Central memory CD8-positive, alpha-beta T cell (primary cell): ENCODE measurements at regions not wholly inside any gene's neighbourhood (a gene's known extent, or its start where the extent isn't known, plus 50 kb on each side); places are given as distances from the start of the nearest gene placed in this dataset.

Source experiments
- ATAC-seq: fragments of 150-1000 bp; cut with Tn5 transposase; replicated peaks from 2 replicates; pipeline ENCODE4 v1.10.0; 2022; ENCODE audit warnings: mild to moderate bottlenecking, moderate FRiP score, moderate number of reproducible peaks; ENCODE audit not compliant: poor library complexity, severe bottlenecking; ENCODE audit errors: extremely low read depth
- DNase-seq, 2 donors: peaks; one replicate each; pipeline ENCODE4 v3.0.0; 2021; ENCODE audit warnings: low spot score in 2 of 2
- H3K27ac Mint-ChIP-seq: one replicate; pipeline ENCODE4 v1.8.0; 2022; ENCODE audit warnings: low read depth, mild to moderate bottlenecking, moderate library complexity, mixed read lengths
- H3K27me3 Mint-ChIP-seq: one replicate; pipeline ENCODE4 v1.8.0; 2022; ENCODE audit warnings: mixed read lengths
- H3K36me3 Mint-ChIP-seq: one replicate; pipeline ENCODE4 v1.8.0; 2022; ENCODE audit warnings: mild to moderate bottlenecking, moderate library complexity, mixed read lengths; ENCODE audit not compliant: insufficient read depth
- H3K4me1 Mint-ChIP-seq: one replicate; pipeline ENCODE4 v1.8.0; 2022; ENCODE audit warnings: mixed read lengths
- H3K4me3 Mint-ChIP-seq: one replicate; pipeline ENCODE4 v1.8.0; 2022; ENCODE audit warnings: mild to moderate bottlenecking, moderate library complexity, mixed read lengths
- H3K9me3 Mint-ChIP-seq: one replicate; pipeline ENCODE4 v1.8.0; 2022; ENCODE audit warnings: mixed read lengths

DNA sequence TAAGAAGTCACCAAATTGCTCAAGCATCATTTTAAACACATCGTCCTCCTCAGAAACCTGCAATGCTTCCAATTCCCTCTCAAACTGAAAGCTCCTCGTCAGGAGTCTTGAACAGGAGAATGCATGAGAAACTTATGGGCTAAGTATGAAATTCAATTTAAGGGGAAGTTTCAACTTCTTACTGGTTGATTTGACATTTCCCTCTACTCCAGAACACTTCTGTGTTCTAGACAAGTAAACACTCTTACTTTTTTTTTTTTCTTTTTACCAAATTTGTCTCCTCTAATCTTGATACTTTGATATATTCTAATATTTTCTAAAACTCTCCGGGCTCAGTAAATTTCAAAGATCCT is 181.7 kb downstream of the RSL24D1 start:
- Mint-ChIP-seq H3K4me3 (no peak overlapping the region), H3K36me3 (no peaks in the 10 kb centered on the region), H3K9me3 (no peaks in the 10 kb centered on the region), H3K27me3 (peaks cover 24% of the 10 kb centered on the region), H3K27ac (no peak overlapping the region), H3K4me1 (no peaks in the 10 kb centered on the region)
- ATAC-seq: no peak
- no peak for DNase-seq

DNA sequence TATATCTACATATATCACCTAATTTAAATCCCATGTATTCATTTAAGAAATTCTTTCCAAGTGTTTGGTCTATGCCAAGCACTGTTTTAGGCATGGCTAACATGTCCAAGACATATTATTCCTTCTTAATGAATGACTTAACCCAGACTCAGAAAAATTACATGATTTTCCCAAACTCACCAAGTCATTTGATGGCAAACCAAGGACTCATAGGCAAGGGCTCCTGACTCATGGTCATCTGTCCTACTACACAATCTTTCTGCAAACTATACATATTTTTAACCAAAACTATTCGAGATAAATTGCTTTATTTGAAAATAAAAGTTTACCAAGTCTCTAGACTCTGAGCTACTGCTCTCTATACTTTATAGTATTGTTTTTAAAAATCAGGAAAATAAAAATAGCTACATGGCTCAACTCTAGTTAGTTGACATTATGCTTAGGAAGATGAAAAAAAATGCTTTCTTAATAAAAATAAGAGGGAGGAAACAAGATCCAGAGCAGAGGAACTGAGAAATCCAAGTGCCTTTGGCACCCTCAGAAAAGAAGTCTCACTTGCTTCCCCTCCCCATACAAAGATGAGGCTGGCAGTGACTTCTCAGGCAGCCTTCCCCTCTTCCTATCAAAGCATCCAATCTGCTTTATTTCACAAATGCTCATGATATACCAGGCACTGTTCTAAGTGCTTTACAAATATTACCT is 182.2 kb downstream of the RSL24D1 start:
- no peaks in the 10 kb centered on the region for H3K9me3 Mint-ChIP-seq
- no peaks in the 10 kb centered on the region for H3K4me1 Mint-ChIP-seq

GRCh38 chr15:55008421-55008820 is 188.3 kb downstream of the RSL24D1 start:
- Mint-ChIP-seq H3K27ac (no peak overlapping the region), H3K27me3 (no peaks in the 10 kb centered on the region), H3K4me3 (no peak overlapping the region), H3K4me1 (no peaks in the 10 kb centered on the region), H3K36me3 (no peaks in the 10 kb centered on the region), H3K9me3 (no peaks in the 10 kb centered on the region)
- no peak for ATAC-seq
- DNase-seq: no peak

More for the DNA sequence above, 182.2 kb downstream of the RSL24D1 start:
- Mint-ChIP-seq H3K27me3 (peaks cover 19% of the 10 kb centered on the region), H3K27ac (no peak overlapping the region), H3K36me3 (no peaks in the 10 kb centered on the region), H3K4me3 (no peak overlapping the region)
- ATAC-seq: no peak
- DNase-seq: no peak

- H3K27me3 Mint-ChIP-seq: no peaks in the 10 kb centered on the region
- H3K9me3 Mint-ChIP-seq: no peaks in the 10 kb centered on the region
- DNase-seq (no peak), ATAC-seq (no peak)
- H3K36me3 Mint-ChIP-seq: no peaks in the 10 kb centered on the region
- no peak overlapping the region for H3K27ac Mint-ChIP-seq
- H3K4me3 Mint-ChIP-seq: no peak overlapping the region
- H3K4me1 Mint-ChIP-seq: no peaks in the 10 kb centered on the region
Measured at GRCh38 chr15:55007561-55007960, 189.2 kb downstream of the RSL24D1 start.

GRCh38 chr15:55005679-55006078 is 191.1 kb downstream of the RSL24D1 start:
- Mint-ChIP-seq H3K36me3 (no peaks in the 10 kb centered on the region), H3K4me1 (no peaks in the 10 kb centered on the region), H3K9me3 (no peaks in the 10 kb centered on the region), H3K4me3 (no peak overlapping the region), H3K27ac (no peak overlapping the region), H3K27me3 (peaks cover 9% of the 10 kb centered on the region)
- ATAC-seq: no peak
- no peak for DNase-seq

- H3K4me3 Mint-ChIP-seq: no peak overlapping the region
- ATAC-seq: no peak
- no peak overlapping the region for H3K27ac Mint-ChIP-seq
- no peaks in the 10 kb centered on the region for H3K36me3 Mint-ChIP-seq
- DNase-seq: no peak
- peaks cover 12% of the 10 kb centered on the region for H3K27me3 Mint-ChIP-seq
- no peaks in the 10 kb centered on the region for H3K4me1 Mint-ChIP-seq
- no peaks in the 10 kb centered on the region for H3K9me3 Mint-ChIP-seq
Measured at GRCh38 chr15:55003965-55004873, 192.5 kb downstream of the RSL24D1 start.

DNA sequence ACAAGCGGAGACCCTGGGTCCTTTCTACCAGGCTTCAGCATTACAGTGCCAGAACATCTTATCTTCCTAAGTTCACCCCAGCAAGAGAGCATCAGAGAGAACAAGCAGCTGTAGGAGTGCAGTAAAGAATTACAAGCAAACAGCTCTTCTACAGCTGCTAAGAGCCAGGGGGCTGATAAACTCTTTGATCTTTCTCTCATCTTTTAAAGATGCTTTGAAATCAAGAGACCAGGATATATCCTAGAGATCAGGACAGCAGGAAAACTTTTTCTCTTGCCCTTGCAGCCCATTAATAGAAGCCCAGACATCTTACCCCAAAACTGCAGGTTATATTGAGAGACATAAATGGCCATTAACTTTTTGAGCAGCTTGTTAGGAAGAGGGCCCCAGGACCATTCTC is 198.1 kb downstream of the RSL24D1 start:
- no peak for DNase-seq
- H3K27ac Mint-ChIP-seq: no peak overlapping the region
- H3K27me3 Mint-ChIP-seq: peaks cover 29% of the 10 kb centered on the region
- H3K36me3 Mint-ChIP-seq: no peaks in the 10 kb centered on the region
- no peaks in the 10 kb centered on the region for H3K9me3 Mint-ChIP-seq
- no peak overlapping the region for H3K4me3 Mint-ChIP-seq
- H3K4me1 Mint-ChIP-seq: no peaks in the 10 kb centered on the region
- ATAC-seq: no peak

- no peak overlapping the region for H3K4me3 Mint-ChIP-seq
- H3K9me3 Mint-ChIP-seq: no peaks in the 10 kb centered on the region
- H3K36me3 Mint-ChIP-seq: no peaks in the 10 kb centered on the region
- H3K27ac Mint-ChIP-seq: no peak overlapping the region
- peaks cover 45% of the 10 kb centered on the region for H3K27me3 Mint-ChIP-seq
- H3K4me1 Mint-ChIP-seq: no peaks in the 10 kb centered on the region
- DNase-seq (no peak), ATAC-seq (no peak)
Measured at GRCh38 chr15:54990793-54991192, 205.9 kb downstream of the RSL24D1 start.

DNA sequence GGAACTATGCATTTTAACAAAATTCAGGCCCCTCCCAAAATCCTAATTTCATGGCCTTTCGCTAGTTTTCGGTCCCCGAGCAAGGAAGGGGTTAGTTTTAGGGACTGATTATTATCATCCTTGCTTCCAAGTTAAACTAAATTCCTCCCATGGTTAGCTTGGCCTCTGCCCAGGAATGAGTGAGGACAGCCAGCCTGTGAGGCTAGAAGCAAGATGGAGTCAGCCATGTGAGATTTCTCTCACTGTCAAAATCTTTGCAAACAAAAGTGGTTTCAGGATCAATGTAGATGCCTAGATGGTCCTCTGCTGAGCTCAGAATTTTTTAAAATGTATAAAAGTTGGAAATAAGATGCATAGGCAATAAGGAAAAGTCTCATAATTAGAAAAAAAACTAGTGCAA is 208.9 kb downstream of the RSL24D1 start:
- Mint-ChIP-seq H3K9me3 (peaks cover 5% of the 10 kb centered on the region), H3K4me3 (no peak overlapping the region), H3K27ac (no peak overlapping the region), H3K4me1 (no peaks in the 10 kb centered on the region), H3K36me3 (no peaks in the 10 kb centered on the region), H3K27me3 (peaks cover 44% of the 10 kb centered on the region)
- DNase-seq (no peak), ATAC-seq (no peak)

GRCh38 chr15:54979964-54980363 is 216.8 kb downstream of the RSL24D1 start:
- Mint-ChIP-seq H3K9me3 (peaks cover 16% of the 10 kb centered on the region), H3K36me3 (no peaks in the 10 kb centered on the region), H3K27me3 (peaks cover 35% of the 10 kb centered on the region), H3K4me3 (no peak overlapping the region), H3K27ac (no peak overlapping the region), H3K4me1 (no peaks in the 10 kb centered on the region)
- DNase-seq: no peak
- no peak for ATAC-seq

GRCh38 chr15:54962637-54963036 is 234.1 kb downstream of the RSL24D1 start:
- no peak overlapping the region for H3K4me3 Mint-ChIP-seq

GRCh38 chr15:54960266-54960665 is 236.5 kb downstream of the RSL24D1 start:
- no peak overlapping the region for H3K27ac Mint-ChIP-seq
- no peaks in the 10 kb centered on the region for H3K9me3 Mint-ChIP-seq
- H3K4me3 Mint-ChIP-seq: no peak overlapping the region
- H3K27me3 Mint-ChIP-seq: peaks cover 36% of the 10 kb centered on the region
- no peaks in the 10 kb centered on the region for H3K4me1 Mint-ChIP-seq
- ATAC-seq: no peak
- no peaks in the 10 kb centered on the region for H3K36me3 Mint-ChIP-seq
- no peak for DNase-seq

More at GRCh38 chr15:54962637-54963036, 234.1 kb downstream of the RSL24D1 start:
- no peak for DNase-seq
- ATAC-seq: no peak
- H3K27me3 Mint-ChIP-seq: peaks cover 36% of the 10 kb centered on the region
- H3K9me3 Mint-ChIP-seq: peaks cover 13% of the 10 kb centered on the region
- H3K27ac Mint-ChIP-seq: no peak overlapping the region
- no peaks in the 10 kb centered on the region for H3K36me3 Mint-ChIP-seq
- no peaks in the 10 kb centered on the region for H3K4me1 Mint-ChIP-seq

DNA sequence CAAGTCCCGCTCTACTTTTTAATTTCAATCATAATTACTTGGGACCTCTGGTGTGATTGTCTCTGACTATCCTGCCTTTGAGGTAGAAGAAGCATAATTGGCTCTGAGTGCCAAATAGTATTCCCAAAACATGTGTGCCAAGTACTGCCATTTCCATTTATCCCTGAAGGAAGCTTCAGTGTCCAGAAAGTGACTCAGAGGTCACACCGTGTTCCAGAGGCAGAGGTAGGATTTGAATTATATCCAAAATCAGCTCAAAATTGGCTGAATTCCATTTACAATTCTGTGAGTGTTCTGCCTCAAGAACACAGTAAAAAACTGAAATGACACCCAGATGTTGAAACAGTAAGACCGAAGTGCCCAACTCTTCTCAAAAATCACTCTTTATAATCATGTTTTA is 255.3 kb downstream of the RSL24D1 start:
- no peak overlapping the region for H3K4me3 Mint-ChIP-seq

More for the DNA sequence above, 255.3 kb downstream of the RSL24D1 start:
- ATAC-seq (no peak), DNase-seq (no peak)
- no peaks in the 10 kb centered on the region for H3K36me3 Mint-ChIP-seq
- H3K27ac Mint-ChIP-seq: no peak overlapping the region
- no peaks in the 10 kb centered on the region for H3K4me1 Mint-ChIP-seq
- H3K27me3 Mint-ChIP-seq: peaks cover 33% of the 10 kb centered on the region
- no peaks in the 10 kb centered on the region for H3K9me3 Mint-ChIP-seq
